Right cardiac atrium (tissue), 5 donors: ENCODE measurements at regions not wholly inside any gene's neighbourhood (a gene's known extent, or its start where the extent isn't known, plus 50 kb on each side); places are given as distances from the start of the nearest gene placed in this dataset.

Experiments
- ATAC-seq, 2 donors: fragments of 200-7000 bp; cut with Tn5 transposase; one replicate each; pipeline versions ENCODE4 v1.8.0 to v1.9.1; 2020; ENCODE audit warnings: moderate library complexity in 2 of 2, mild to moderate bottlenecking in 1 of 2
- DNase-seq, 3 donors: peaks; one replicate each; pipeline ENCODE4 v3.0.0-alpha.2; 2020
- H3K27ac ChIP-seq: one replicate; pipeline ENCODE4 v1.5.1; 2013; ENCODE audit warnings: mild to moderate bottlenecking, low read length, control low read depth, moderate library complexity
- H3K27me3 ChIP-seq: one replicate; pipeline ENCODE4 v1.6.1; 2013; ENCODE audit not compliant: control insufficient read depth, insufficient read depth
- H3K4me1 ChIP-seq: one replicate; pipeline ENCODE4 v1.6.1; 2013; ENCODE audit warnings: low read length; ENCODE audit not compliant: control insufficient read depth, insufficient read depth
- H3K4me3 ChIP-seq: one replicate; pipeline ENCODE4 v1.5.1; 2013; ENCODE audit warnings: low read length, control low read depth
- H3K9me3 ChIP-seq: one replicate; pipeline ENCODE4 v1.6.1; 2013; ENCODE audit warnings: low read length; ENCODE audit not compliant: control insufficient read depth
- WGBS: extraction: QIAGEN DNeasy Blood & Tissue Kit; methylation state at CpG from one replicate; pipeline ENCODE4 v1.1.7; 2013; 5-methylcytosine and 5-hydroxymethylcytosine counted together
- intact Hi-C, 4 donors: fragments of 100-400 bp; cut with DNase I; formaldehyde crosslinking; loops; one replicate each; pipeline versions ENCODE4 v1.11.0 to v1.14.0; 2022 to 2023
- donor health status: healthy with polysubstance abuse.
- donor health status: DM: no; HTN: yes; CAD: no.
- donor health status: DM: no; HTN: no; CAD: no.
- donor health status: DM: no; HTN: yes; CAD: no; lungs with severe emphysema.
- donor health status: DM: yes; HTN: yes; CAD: no.

- H3K27me3 ChIP-seq = no peaks in the 10 kb centered on the region
- H3K4me3 ChIP-seq = no peak overlapping the region
- 79% methylated on average over 5 of the region's 5 CpGs for WGBS
- no peak for DNase-seq
- H3K27ac ChIP-seq = no peak overlapping the region
- no peak for ATAC-seq
- H3K4me1 ChIP-seq = no peaks in the 10 kb centered on the region
- no peaks in the 10 kb centered on the region for H3K9me3 ChIP-seq
- intact Hi-C loops = no loop called here
Measured at GRCh38 chr15:72939514-72940228, 112.6 kb upstream of the NEO1 start.

DNA sequence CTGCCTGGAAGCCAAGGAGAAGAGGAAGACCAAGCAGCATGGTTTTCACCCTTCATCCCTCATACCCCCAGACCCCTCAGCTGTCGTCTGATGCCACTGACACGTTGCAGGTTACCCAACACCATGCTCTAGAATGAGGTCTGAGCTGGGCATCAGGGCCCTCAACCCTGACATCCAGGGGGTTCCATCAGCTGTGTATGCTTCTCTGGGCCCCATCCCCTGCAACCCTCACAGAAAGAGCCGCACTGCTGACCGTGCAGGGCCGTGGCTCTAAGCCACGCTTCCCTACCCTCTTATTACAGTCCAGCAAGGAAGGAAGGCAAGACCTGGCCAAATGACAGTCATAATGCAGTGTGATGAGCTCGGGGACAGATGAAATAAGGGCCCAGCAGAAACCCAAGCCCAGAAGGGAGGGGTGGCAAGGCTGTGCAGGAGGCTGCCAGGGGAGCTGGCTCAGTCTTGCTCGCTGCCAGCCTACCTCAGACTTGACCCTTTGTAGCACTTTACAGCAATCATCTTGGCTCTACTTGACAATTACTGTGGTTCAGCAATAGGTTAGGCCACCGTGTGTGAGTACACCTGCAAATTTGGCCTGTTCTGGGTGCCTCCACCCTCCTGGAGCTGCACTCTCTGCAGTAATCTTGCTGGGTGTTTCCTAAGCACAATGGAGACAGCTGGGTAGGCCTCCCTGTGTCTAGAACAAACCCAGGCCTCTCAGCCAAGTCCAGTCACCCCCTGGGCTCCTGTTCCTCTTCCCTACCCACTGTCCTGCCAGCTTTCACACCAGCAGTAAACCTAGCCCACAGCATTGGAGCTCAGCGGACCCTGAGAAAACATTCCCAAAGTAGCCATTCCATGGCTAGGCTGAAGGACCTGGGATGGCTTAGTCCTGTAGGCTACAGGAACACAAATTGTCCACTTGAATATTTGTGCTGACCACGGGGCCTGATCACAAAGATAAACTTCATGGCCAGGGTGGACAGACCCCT lies 115.3 kb upstream of the NEO1 start:
- intact Hi-C loops = no loop called here
- Histone ChIP-seq H3K4me1 (no peaks in the 10 kb centered on the region), H3K9me3 (no peaks in the 10 kb centered on the region), H3K27ac (no peak overlapping the region), H3K27me3 (no peaks in the 10 kb centered on the region), H3K4me3 (no peak overlapping the region)
- DNase-seq = no peak
- WGBS = 85% methylated on average over 11 of the region's 11 CpGs
- no peak for ATAC-seq

DNA sequence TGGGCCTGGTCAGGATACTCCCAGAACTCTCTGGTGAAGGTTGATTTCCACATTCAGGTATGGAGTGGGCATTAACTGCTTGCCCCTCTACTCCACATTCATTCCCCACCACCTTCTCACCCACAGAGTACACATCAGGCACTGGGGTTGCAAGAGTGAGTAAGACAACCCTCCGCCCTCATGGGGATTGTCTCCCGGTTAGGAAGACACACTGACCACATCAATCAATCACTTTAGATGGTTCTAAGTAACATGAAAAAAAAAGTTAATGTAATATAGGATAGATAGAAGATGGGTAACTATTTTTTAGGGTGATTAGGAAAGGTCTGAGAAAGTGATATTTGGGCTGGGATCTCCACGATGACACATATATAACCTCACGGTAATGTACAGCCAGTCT lies 116.0 kb upstream of the NEO1 start:
- intact Hi-C loops = no loop called here
- Histone ChIP-seq H3K27ac (no peak overlapping the region), H3K27me3 (no peaks in the 10 kb centered on the region), H3K9me3 (no peaks in the 10 kb centered on the region), H3K4me1 (no peaks in the 10 kb centered on the region), H3K4me3 (no peak overlapping the region)
- no peak for ATAC-seq
- 92% methylated on average over 4 of the region's 4 CpGs for whole genome bisulfite sequencing
- no peak for DNase-seq

DNA sequence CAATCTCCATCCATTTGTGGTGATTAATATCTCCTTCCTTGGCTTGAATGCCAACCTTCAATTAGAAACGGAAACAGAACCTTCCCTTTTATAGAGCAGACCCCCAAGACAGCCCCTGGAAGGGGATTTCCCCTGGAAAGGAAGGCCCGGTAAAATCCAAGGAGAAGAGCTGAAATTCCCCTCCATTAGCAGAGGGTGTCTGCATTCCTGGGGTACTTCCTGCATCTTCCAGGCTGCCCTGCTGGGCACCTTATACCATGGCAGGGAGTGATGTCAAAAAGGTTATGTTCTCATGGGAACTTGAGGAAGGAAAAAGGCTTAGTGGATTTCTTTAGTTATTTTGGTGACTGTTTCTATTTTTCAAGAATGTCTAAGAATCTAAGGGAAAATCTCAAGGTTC lies 116.7 kb upstream of the NEO1 start:
- ATAC-seq (no peak), DNase-seq (no peak)
- Histone ChIP-seq H3K27me3 (no peaks in the 10 kb centered on the region), H3K4me3 (no peak overlapping the region), H3K4me1 (no peaks in the 10 kb centered on the region), H3K9me3 (no peaks in the 10 kb centered on the region), H3K27ac (no peak overlapping the region)
- WGBS = 54% methylated on average over 2 of the region's 2 CpGs
- intact Hi-C loops = no loop called here

GRCh38 chr15:72934921-72935320 lies 117.3 kb upstream of the NEO1 start:
- no peak for DNase-seq
- ATAC-seq = no peak
- no peaks in the 10 kb centered on the region for H3K4me1 ChIP-seq
- intact Hi-C loops = no loop called here
- no peak overlapping the region for H3K27ac ChIP-seq
- H3K9me3 ChIP-seq = no peaks in the 10 kb centered on the region
- no peaks in the 10 kb centered on the region for H3K27me3 ChIP-seq
- H3K4me3 ChIP-seq = no peak overlapping the region
- 97% methylated on average over 4 of the region's 4 CpGs for WGBS

DNA sequence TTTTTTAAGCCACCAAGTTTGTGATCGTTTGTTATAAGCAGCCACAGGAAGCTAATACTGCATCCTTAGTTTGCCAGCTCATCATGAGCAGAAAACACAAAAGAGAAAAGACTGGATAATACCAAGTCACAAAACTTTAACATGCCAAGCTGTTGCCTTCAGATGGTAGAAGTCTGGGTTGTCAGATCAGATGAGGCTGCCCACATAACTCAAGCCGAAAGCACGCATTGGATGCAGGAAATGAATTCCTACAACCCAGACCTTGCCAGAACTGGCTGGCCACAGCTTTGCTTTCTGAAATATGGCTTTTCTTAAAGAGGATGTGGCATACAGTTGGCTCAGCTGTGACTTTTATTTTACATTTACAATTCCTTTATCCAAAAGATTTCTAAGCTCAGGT lies 118.3 kb upstream of the NEO1 start:
- Histone ChIP-seq H3K9me3 (no peaks in the 10 kb centered on the region), H3K4me1 (no peaks in the 10 kb centered on the region), H3K27me3 (no peaks in the 10 kb centered on the region), H3K4me3 (no peak overlapping the region), H3K27ac (no peak overlapping the region)
- intact Hi-C loops = no loop called here
- no peak for DNase-seq
- WGBS = 57% methylated on average over 3 of the region's 3 CpGs
- ATAC-seq = no peak

DNA sequence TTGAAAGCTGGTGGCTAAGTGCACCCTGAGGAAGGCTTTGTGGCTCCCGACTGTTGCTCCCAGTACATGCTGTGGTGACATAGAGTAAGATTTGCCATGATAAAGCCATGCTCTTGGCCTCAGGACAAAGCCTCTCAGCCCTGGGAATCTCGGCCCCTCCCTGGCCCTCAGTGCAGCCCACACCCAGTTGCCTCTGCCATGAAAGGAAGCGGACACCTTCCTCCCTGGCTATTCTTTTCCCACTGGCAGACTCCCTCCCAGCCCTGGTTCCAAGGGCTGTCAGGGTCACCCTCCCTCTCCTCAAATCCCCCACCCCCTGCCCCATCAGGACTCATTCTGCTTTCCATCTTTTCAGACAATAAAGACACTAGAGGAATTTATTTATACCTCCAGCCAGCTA lies 119.8 kb upstream of the NEO1 start:
- DNase-seq = no peak
- ATAC-seq = no peak
- Histone ChIP-seq H3K4me1 (no peaks in the 10 kb centered on the region), H3K9me3 (no peaks in the 10 kb centered on the region), H3K4me3 (no peak overlapping the region), H3K27me3 (no peaks in the 10 kb centered on the region), H3K27ac (no peak overlapping the region)
- WGBS = 80% methylated on average over 3 of the region's 3 CpGs
- intact Hi-C loops = no loop called here

DNA sequence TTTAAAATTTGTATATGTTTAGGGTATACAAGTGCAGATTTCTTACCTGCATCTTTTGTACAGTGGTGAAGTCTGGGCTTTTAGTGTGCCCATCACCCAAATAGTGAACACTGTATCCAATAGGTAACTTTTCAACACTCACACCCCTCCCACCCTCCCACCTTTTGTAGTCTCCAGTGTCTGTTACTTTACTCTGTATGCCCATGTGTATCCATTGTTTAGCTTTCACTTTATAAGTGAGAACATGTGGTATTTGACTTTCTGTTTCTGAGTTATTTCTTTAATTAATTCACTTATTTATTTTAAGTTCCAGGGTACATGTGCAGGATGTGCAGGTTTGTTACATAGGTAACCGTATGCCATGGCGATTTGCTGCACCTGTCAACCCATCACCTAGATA lies 124.8 kb upstream of the NEO1 start:
- no peaks in the 10 kb centered on the region for H3K9me3 ChIP-seq
- H3K27me3 ChIP-seq = no peaks in the 10 kb centered on the region
- intact Hi-C loops = no loop called here
- no peak for ATAC-seq
- no peak overlapping the region for H3K27ac ChIP-seq
- H3K4me3 ChIP-seq = no peak overlapping the region
- no peaks in the 10 kb centered on the region for H3K4me1 ChIP-seq
- DNase-seq = no peak
- WGBS = 96% methylated on average over 2 of the region's 2 CpGs

- Histone ChIP-seq H3K4me3 (no peak overlapping the region), H3K27me3 (no peaks in the 10 kb centered on the region), H3K27ac (no peak overlapping the region), H3K9me3 (no peaks in the 10 kb centered on the region), H3K4me1 (no peaks in the 10 kb centered on the region)
- DNase-seq (no peak), ATAC-seq (no peak)
- intact Hi-C loops = no loop called here
- 59% methylated on average over 2 of the region's 2 CpGs for WGBS
Measured at GRCh38 chr15:72925661-72926060, 126.6 kb upstream of the NEO1 start.

DNA sequence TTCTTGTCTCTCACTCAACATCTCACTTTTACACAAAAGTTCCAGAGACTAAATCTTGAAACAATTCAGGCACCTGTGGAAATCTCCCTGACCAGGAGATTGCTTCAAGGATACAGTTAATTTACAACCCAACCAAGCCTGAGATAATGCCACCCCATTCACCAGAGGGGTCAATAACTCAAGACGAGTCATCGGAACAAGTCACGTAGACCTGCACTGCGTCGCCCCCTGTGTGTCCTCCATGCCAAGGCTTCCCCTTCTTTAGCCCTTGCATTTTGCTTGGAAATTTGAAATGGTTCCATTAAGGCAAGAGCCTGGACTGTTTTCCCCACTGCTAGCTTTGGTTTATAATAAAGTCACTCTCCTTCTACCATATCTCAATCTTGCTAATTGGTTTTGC lies 129.0 kb upstream of the NEO1 start:
- Histone ChIP-seq H3K27me3 (no peaks in the 10 kb centered on the region), H3K4me3 (no peak overlapping the region), H3K27ac (no peak overlapping the region), H3K9me3 (no peaks in the 10 kb centered on the region), H3K4me1 (no peaks in the 10 kb centered on the region)
- DNase-seq = no peak
- intact Hi-C loops = no loop called here
- WGBS = 75% methylated on average over 5 of the region's 5 CpGs
- ATAC-seq = no peak

GRCh38 chr15:72920551-72920950 lies 131.7 kb upstream of the NEO1 start:
- ATAC-seq (no peak), DNase-seq (no peak)
- H3K9me3 ChIP-seq = no peaks in the 10 kb centered on the region
- H3K4me1 ChIP-seq = no peaks in the 10 kb centered on the region
- H3K27ac ChIP-seq = no peak overlapping the region
- H3K27me3 ChIP-seq = no peaks in the 10 kb centered on the region
- intact Hi-C loops = no loop called here
- H3K4me3 ChIP-seq = no peak overlapping the region
